ENCODE measurements at regions not wholly inside any gene's neighbourhood (a gene's known extent, or its start where the extent isn't known, plus 50 kb on each side); places are given as distances from the start of the nearest gene placed in this dataset.

DNA sequence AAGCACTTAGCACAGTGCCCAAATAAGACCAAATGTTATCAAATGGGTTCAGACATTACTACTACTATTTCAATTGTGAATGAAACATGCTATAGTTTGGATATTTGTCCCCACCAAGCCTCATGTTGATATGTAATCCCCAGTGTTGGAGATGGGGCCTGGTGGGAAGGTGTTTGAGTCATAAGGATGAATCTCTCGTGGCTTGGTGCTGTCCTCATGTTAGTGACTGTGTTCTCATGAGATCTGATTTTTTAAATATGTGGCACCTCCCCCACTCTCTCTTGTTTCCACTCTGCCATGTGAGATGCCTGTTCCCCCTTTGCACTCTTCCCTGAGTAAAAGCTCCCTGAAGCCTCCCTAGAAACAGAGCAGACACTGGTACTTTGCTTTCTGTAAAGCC lies 148.7 kb upstream of the TGFBR2 start:
- CTCF ChIA-PET: no interaction called here

GRCh38 chr3:30458376-30459171 lies 147.8 kb upstream of the TGFBR2 start:
- no peaks in the 10 kb centered on the region for H3K4me1 Mint-ChIP-seq
- no peaks in the 10 kb centered on the region for H3K27me3 Mint-ChIP-seq
- CTCF ChIA-PET: no interaction called here
- no peaks in the 10 kb centered on the region for H3K36me3 Mint-ChIP-seq
- peaks cover 5% of the 10 kb centered on the region for H3K9me3 Mint-ChIP-seq (ENCODE audit: low read depth)
- DNase-seq (no peak), ATAC-seq (no peak)
- H3K27ac Mint-ChIP-seq: no peak overlapping the region
- no peak overlapping the region for H3K4me3 Mint-ChIP-seq

More for the DNA sequence above, 148.7 kb upstream of the TGFBR2 start:
- no peaks in the 10 kb centered on the region for H3K27me3 Mint-ChIP-seq
- H3K36me3 Mint-ChIP-seq: no peaks in the 10 kb centered on the region
- DNase-seq (no peak), ATAC-seq (no peak)
- no peak overlapping the region for H3K27ac Mint-ChIP-seq
- H3K4me1 Mint-ChIP-seq: no peaks in the 10 kb centered on the region
- H3K9me3 Mint-ChIP-seq (ENCODE audit: low read depth): peaks cover 5% of the 10 kb centered on the region
- H3K4me3 Mint-ChIP-seq: no peak overlapping the region

- Mint-ChIP-seq H3K36me3 (no peaks in the 10 kb centered on the region), H3K27me3 (no peaks in the 10 kb centered on the region), H3K9me3 (ENCODE audit: low read depth) (peaks cover 2% of the 10 kb centered on the region), H3K4me3 (no peak overlapping the region), H3K27ac (no peak overlapping the region), H3K4me1 (no peaks in the 10 kb centered on the region)
- DNase-seq (no peak), ATAC-seq (no peak)
- CTCF ChIA-PET: no interaction called here
Observed at GRCh38 chr3:30461311-30461710, 145.1 kb upstream of the TGFBR2 start.

GRCh38 chr3:30462721-30463470 lies 143.5 kb upstream of the TGFBR2 start:
- DNase-seq: no peak
- Mint-ChIP-seq H3K27ac (no peak overlapping the region), H3K4me3 (no peak overlapping the region), H3K9me3 (ENCODE audit: low read depth) (peaks cover 5% of the 10 kb centered on the region), H3K4me1 (no peaks in the 10 kb centered on the region), H3K27me3 (no peaks in the 10 kb centered on the region), H3K36me3 (no peaks in the 10 kb centered on the region)
- CTCF ChIA-PET: interaction anchor here (0.6 kb wide), 1 partner anchor 231 kb away, joined by 3 read pairs; no protein-coding TSS in a partner anchor
- ATAC-seq: no peak

- Mint-ChIP-seq H3K27me3 (no peaks in the 10 kb centered on the region), H3K36me3 (no peaks in the 10 kb centered on the region), H3K27ac (no peak overlapping the region), H3K4me1 (no peaks in the 10 kb centered on the region), H3K4me3 (no peak overlapping the region), H3K9me3 (ENCODE audit: low read depth) (peaks cover 5% of the 10 kb centered on the region)
- DNase-seq: no peak
- CTCF ChIA-PET: no interaction called here
- no peak for ATAC-seq
Observed at GRCh38 chr3:30464381-30464780, 142.0 kb upstream of the TGFBR2 start.

- CTCF ChIA-PET: no interaction called here
- Mint-ChIP-seq H3K4me3 (no peak overlapping the region), H3K27me3 (no peaks in the 10 kb centered on the region), H3K36me3 (no peaks in the 10 kb centered on the region), H3K9me3 (ENCODE audit: low read depth) (peaks cover 3% of the 10 kb centered on the region), H3K27ac (no peak overlapping the region), H3K4me1 (no peaks in the 10 kb centered on the region)
- ATAC-seq (no peak), DNase-seq (no peak)
Observed at GRCh38 chr3:30465454-30465853, 140.9 kb upstream of the TGFBR2 start.

DNA sequence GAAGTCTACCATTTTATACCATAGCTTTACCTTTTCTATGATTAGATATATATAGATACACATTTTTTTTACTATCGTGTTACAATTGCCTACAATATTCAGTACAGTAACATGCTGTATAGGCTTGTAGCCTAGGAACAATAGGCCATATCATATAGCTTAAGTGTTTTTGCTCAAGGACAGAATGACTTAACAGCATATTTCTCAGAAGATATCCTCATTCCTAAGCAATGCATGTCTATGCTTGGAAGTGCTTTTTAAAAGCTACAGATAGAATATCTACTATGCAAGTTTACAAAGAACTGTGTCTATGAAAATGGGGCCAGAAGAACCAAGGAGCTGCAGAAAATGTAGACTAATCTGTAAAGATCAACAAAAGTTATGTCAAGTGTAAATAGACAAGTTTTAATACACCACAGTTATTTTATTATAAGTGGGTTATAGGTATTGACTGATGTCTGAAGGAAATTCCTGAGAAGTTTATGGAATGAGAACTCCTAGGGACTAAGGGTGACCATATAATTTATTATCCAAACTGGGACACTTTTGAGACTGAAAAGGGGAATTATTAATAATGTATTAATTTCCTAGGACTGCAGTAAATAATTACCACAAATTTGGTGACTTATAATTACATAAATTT lies 138.7 kb upstream of the TGFBR2 start:
- no peak overlapping the region for H3K4me3 Mint-ChIP-seq
- DNase-seq (no peak), ATAC-seq (no peak)
- H3K36me3 Mint-ChIP-seq: no peaks in the 10 kb centered on the region
- CTCF ChIA-PET: no interaction called here
- no peaks in the 10 kb centered on the region for H3K27me3 Mint-ChIP-seq
- H3K4me1 Mint-ChIP-seq: no peaks in the 10 kb centered on the region
- no peak overlapping the region for H3K27ac Mint-ChIP-seq
- peaks cover 3% of the 10 kb centered on the region for H3K9me3 Mint-ChIP-seq (ENCODE audit: low read depth)

DNA sequence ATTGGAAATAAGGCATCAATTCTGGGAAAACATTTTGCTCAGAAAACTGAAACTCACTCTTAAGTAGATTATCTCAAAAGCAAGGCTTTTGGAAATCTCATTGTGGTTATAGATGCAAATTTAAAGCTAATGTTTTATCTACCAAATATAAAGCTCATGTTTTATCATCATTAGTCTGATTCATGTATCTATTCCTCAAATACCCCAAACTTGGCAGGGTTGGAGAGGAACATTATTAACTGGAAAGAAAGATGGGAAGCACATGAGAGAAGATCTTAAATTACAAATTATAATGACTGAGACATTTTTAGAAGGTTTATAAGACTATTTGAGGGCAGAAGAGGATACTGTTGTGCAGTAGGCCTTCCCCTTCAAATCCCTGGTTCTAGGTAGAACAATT lies 137.3 kb upstream of the TGFBR2 start:
- ATAC-seq (no peak), DNase-seq (no peak)
- H3K4me3 Mint-ChIP-seq: no peak overlapping the region
- H3K27ac Mint-ChIP-seq: no peak overlapping the region
- H3K9me3 Mint-ChIP-seq (ENCODE audit: low read depth): peaks cover 3% of the 10 kb centered on the region
- H3K4me1 Mint-ChIP-seq: no peaks in the 10 kb centered on the region
- H3K27me3 Mint-ChIP-seq: no peaks in the 10 kb centered on the region
- CTCF ChIA-PET: no interaction called here
- peaks cover 4% of the 10 kb centered on the region for H3K36me3 Mint-ChIP-seq

DNA sequence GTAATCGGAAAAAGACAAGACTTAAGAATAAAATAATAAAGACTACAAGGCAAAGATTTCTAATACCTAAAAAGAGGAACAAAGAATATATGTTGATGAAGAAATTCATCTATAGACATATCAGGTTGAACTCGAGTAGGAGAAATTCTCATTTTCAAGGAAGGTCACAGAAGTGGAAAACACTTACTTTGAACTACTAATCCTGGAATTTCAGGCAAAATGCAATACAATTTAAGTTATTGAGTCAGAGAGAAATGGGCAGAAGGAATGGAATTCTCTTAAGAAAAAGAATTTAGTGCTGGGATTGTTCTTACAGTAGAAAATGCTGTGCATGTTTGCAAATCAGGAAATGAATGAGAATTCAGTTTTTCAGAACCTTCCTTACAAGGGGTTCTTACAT lies 135.9 kb upstream of the TGFBR2 start:
- Mint-ChIP-seq H3K4me3 (no peak overlapping the region), H3K27me3 (no peaks in the 10 kb centered on the region), H3K27ac (no peak overlapping the region), H3K9me3 (ENCODE audit: low read depth) (peaks cover 3% of the 10 kb centered on the region), H3K4me1 (peaks cover 11% of the 10 kb centered on the region), H3K36me3 (peaks cover 5% of the 10 kb centered on the region)
- DNase-seq (no peak), ATAC-seq (no peak)
- CTCF ChIA-PET: no interaction called here

DNA sequence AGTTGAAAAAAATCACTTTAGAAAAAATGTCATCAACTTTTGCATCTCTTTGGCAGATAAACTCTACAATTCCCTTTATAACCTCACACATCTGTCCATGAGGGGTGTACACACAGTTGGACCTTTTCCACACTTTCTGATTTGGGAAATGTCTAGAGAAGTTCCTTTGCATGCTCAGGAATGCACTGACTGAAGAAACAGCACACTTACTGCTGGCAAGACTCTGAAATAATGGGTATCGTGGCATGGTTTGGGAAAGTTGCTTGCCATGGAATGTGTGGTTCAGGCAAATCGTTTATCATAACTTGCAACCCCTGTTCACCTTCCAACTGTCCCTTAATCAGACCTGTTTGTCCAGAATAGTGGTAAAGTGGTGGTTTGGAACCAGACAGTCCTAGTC lies 135.3 kb upstream of the TGFBR2 start:
- DNase-seq: no peak

GRCh38 chr3:30471796-30472489 lies 134.5 kb upstream of the TGFBR2 start:
- H3K27me3 Mint-ChIP-seq: no peaks in the 10 kb centered on the region
- H3K4me1 Mint-ChIP-seq: peaks cover 11% of the 10 kb centered on the region
- CTCF ChIA-PET: no interaction called here
- peaks cover 5% of the 10 kb centered on the region for H3K36me3 Mint-ChIP-seq
- DNase-seq: no peak
- ATAC-seq: no peak
- H3K9me3 Mint-ChIP-seq (ENCODE audit: low read depth): peaks cover 2% of the 10 kb centered on the region
- no peak overlapping the region for H3K27ac Mint-ChIP-seq
- no peak overlapping the region for H3K4me3 Mint-ChIP-seq

More for the DNA sequence above, 135.3 kb upstream of the TGFBR2 start:
- Mint-ChIP-seq H3K27me3 (no peaks in the 10 kb centered on the region), H3K36me3 (peaks cover 5% of the 10 kb centered on the region), H3K27ac (no peak overlapping the region), H3K4me3 (no peak overlapping the region), H3K9me3 (ENCODE audit: low read depth) (peaks cover 3% of the 10 kb centered on the region), H3K4me1 (peaks cover 11% of the 10 kb centered on the region)
- CTCF ChIA-PET: no interaction called here
- no peak for ATAC-seq

GRCh38 chr3:30473374-30474051 lies 132.9 kb upstream of the TGFBR2 start:
- H3K9me3 Mint-ChIP-seq (ENCODE audit: low read depth): no peaks in the 10 kb centered on the region
- peaks cover 15% of the 10 kb centered on the region for H3K4me1 Mint-ChIP-seq
- no peak overlapping the region for H3K27ac Mint-ChIP-seq
- no peak for ATAC-seq
- peaks cover 5% of the 10 kb centered on the region for H3K36me3 Mint-ChIP-seq
- DNase-seq: no peak
- no peak overlapping the region for H3K4me3 Mint-ChIP-seq
- CTCF ChIA-PET: no interaction called here
- no peaks in the 10 kb centered on the region for H3K27me3 Mint-ChIP-seq

DNA sequence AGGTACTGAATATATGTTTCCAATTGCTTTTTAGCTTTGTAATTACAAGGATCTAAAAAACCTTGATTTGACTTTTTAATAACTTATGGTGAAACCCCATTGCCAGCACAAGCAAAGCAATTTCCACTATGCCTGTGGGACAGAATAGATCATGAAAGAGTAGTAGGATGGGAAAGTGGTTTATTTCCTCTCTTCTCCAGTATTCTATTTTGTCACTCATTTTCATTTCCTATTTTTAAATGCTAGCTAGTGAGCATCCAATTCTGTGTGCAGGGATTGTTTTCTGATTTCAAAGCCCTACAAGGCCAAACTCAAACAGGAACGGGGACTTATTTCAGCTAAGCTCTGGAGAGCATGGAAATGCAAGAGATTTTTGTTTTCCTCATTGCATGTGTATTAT lies 132.0 kb upstream of the TGFBR2 start:
- H3K27me3 Mint-ChIP-seq: no peaks in the 10 kb centered on the region
- peaks cover 11% of the 10 kb centered on the region for H3K36me3 Mint-ChIP-seq
- peaks cover under 1% of the 10 kb centered on the region for H3K9me3 Mint-ChIP-seq (ENCODE audit: low read depth)
- ATAC-seq (no peak), DNase-seq (no peak)
- CTCF ChIA-PET: no interaction called here
- H3K4me3 Mint-ChIP-seq: no peak overlapping the region
- no peak overlapping the region for H3K27ac Mint-ChIP-seq
- peaks cover 15% of the 10 kb centered on the region for H3K4me1 Mint-ChIP-seq
